ENCODE measurements at regions not wholly inside any gene's neighbourhood (a gene's known extent, or its start where the extent isn't known, plus 50 kb on each side); places are given as distances from the start of the nearest gene placed in this dataset.

- no peak for TF ChIP-seq CTCF (IDR thresholded peaks at IDR 0.05)
- TF ChIP-seq POLR2A (IDR thresholded peaks at IDR 0.05) = no peak
Measured at GRCh38 chr12:78316631-78317468, 486.2 kb downstream of the NAV3 start.
